Osteoblast (primary cell): ENCODE measurements at regions not wholly inside any gene's neighbourhood (a gene's known extent, or its start where the extent isn't known, plus 50 kb on each side); places are given as distances from the start of the nearest gene placed in this dataset.

Source experiments
- DNase-seq: peaks from one replicate; pipeline ENCODE4 v3.0.0; 2011; ENCODE audit warnings: low spot score, mixed read lengths; ENCODE audit not compliant: insufficient read length; ENCODE audit errors: missing footprints
- H2AFZ ChIP-seq: 2 replicates; pipeline ENCODE4 v1.6.0; 2011; ENCODE audit warnings: mild to moderate bottlenecking, low read length
- H3K27ac ChIP-seq: 2 replicates; pipeline ENCODE4 v1.5.1; 2011; ENCODE audit warnings: mild to moderate bottlenecking, low read depth, low read length, moderate library complexity
- H3K27me3 ChIP-seq: 2 replicates; pipeline ENCODE4 v1.6.0; 2012; ENCODE audit warnings: mild to moderate bottlenecking, control low read depth, inconsistent platforms, low read length, moderate library complexity; ENCODE audit not compliant: insufficient read depth
- H3K36me3 ChIP-seq: 2 replicates; pipeline ENCODE4 v1.5.1; 2011; ENCODE audit warnings: mild to moderate bottlenecking, low read length, control low read depth, moderate library complexity; ENCODE audit not compliant: insufficient read depth
- H3K4me1 ChIP-seq: 2 replicates; pipeline ENCODE4 v1.5.1; 2011; ENCODE audit warnings: mild to moderate bottlenecking, low read length, control low read depth, moderate library complexity; ENCODE audit not compliant: insufficient read depth
- H3K4me2 ChIP-seq: 2 replicates; pipeline ENCODE4 v1.6.0; 2011; ENCODE audit warnings: mild to moderate bottlenecking, low read length; ENCODE audit not compliant: insufficient read depth
- H3K4me3 ChIP-seq: fragments of 200-600 bp; sonication (generic); 3 replicates; pipeline ENCODE4 v1.5.1; 2012; ENCODE audit warnings: mild to moderate bottlenecking, low read length, inconsistent platforms; ENCODE audit not compliant: insufficient read depth
- H3K79me2 ChIP-seq: 2 replicates; pipeline ENCODE4 v1.6.0; 2012; ENCODE audit warnings: mild to moderate bottlenecking, low read length, control low read depth, inconsistent platforms; ENCODE audit not compliant: insufficient read depth
- H3K9me3 ChIP-seq: 2 replicates; pipeline ENCODE4 v1.5.1; 2011; ENCODE audit warnings: low read depth, low read length, control low read depth
- H4K20me1 ChIP-seq: 2 replicates; pipeline ENCODE4 v1.6.0; 2012; ENCODE audit warnings: mild to moderate bottlenecking, low read length, control low read depth; ENCODE audit not compliant: insufficient read depth
- TF ChIP-seq, protein P1 (sequence below): IDR thresholded peaks from 2 replicates; pipeline ENCODE4 v1.5.1; 2011; ENCODE audit warnings: mild to moderate bottlenecking, low read depth, low read length, moderate library complexity; ENCODE audit errors: extremely low read depth

DNA sequence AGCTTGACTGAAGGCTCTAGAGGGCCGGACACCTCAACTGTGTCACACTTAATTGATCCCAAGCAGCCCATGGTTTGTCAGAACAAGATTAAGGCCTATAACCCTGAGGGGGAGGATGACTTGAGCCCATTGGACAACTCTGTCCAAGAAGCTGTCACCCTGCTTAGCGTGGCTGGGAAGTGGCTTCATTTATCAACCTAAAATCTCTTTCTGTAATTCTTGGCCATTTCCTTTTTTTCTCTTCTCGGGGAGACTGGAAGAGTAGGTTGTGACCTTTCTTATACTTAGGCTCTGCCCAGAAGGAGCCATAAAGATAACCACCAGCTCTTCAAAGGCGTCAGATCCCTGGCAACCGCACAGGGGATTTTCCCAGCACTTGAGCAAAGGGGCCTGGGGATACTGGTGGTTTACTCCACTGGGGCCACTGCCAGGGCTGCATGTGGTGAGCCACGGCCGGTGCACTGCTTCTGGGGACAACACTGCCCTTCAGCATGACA, 265.5 kb downstream of the CYRIA start:
- TF ChIP-seq, protein P1, sequence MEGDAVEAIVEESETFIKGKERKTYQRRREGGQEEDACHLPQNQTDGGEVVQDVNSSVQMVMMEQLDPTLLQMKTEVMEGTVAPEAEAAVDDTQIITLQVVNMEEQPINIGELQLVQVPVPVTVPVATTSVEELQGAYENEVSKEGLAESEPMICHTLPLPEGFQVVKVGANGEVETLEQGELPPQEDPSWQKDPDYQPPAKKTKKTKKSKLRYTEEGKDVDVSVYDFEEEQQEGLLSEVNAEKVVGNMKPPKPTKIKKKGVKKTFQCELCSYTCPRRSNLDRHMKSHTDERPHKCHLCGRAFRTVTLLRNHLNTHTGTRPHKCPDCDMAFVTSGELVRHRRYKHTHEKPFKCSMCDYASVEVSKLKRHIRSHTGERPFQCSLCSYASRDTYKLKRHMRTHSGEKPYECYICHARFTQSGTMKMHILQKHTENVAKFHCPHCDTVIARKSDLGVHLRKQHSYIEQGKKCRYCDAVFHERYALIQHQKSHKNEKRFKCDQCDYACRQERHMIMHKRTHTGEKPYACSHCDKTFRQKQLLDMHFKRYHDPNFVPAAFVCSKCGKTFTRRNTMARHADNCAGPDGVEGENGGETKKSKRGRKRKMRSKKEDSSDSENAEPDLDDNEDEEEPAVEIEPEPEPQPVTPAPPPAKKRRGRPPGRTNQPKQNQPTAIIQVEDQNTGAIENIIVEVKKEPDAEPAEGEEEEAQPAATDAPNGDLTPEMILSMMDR: no peak
- H3K4me1 ChIP-seq: no peaks in the 10 kb centered on the region
- H3K4me3 ChIP-seq: no peak overlapping the region
- no peak overlapping the region for H2AFZ ChIP-seq
- no peak for DNase-seq
- no peak overlapping the region for H3K27ac ChIP-seq
- H3K79me2 ChIP-seq: no peaks in the 10 kb centered on the region
- H3K9me3 ChIP-seq: no peaks in the 10 kb centered on the region
- H3K4me2 ChIP-seq: no peak overlapping the region
- no peaks in the 10 kb centered on the region for H4K20me1 ChIP-seq
- H3K27me3 ChIP-seq: no peaks in the 10 kb centered on the region
- no peaks in the 10 kb centered on the region for H3K36me3 ChIP-seq

DNA sequence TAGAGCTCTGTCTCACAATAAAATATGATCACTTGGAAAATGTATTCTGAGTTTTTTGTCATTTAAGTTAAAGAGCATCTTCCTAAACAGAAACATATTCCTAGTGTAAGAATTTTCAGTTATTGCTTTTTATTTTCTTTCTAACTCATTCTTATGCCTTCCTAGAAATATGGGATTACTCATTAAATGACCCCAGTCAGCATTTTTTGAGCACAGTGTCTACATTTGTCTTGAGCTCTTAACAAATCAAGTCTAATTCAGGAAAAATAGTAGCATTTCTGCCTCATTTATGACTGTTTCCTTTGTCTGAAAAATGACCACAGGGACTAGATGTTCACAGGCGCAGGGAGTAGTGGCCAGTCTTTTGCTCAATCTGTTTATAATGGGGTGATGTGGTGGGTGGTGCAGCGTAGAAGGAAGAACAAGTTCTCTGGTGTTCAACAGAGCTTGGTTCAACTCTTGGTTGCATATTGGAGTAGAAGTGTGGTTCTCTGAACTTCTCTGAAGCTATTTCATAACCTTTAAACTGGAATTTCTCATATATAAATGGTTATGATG, 267.1 kb downstream of the CYRIA start:
- no peak for DNase-seq
- Histone ChIP-seq H3K36me3 (no peaks in the 10 kb centered on the region), H3K27ac (no peak overlapping the region), H4K20me1 (no peaks in the 10 kb centered on the region), H3K9me3 (no peaks in the 10 kb centered on the region), H3K27me3 (no peaks in the 10 kb centered on the region), H3K4me3 (no peak overlapping the region), H3K79me2 (no peaks in the 10 kb centered on the region), H2AFZ (no peak overlapping the region), H3K4me1 (no peaks in the 10 kb centered on the region), H3K4me2 (no peak overlapping the region)
- TF ChIP-seq, protein P1: no peak

DNA sequence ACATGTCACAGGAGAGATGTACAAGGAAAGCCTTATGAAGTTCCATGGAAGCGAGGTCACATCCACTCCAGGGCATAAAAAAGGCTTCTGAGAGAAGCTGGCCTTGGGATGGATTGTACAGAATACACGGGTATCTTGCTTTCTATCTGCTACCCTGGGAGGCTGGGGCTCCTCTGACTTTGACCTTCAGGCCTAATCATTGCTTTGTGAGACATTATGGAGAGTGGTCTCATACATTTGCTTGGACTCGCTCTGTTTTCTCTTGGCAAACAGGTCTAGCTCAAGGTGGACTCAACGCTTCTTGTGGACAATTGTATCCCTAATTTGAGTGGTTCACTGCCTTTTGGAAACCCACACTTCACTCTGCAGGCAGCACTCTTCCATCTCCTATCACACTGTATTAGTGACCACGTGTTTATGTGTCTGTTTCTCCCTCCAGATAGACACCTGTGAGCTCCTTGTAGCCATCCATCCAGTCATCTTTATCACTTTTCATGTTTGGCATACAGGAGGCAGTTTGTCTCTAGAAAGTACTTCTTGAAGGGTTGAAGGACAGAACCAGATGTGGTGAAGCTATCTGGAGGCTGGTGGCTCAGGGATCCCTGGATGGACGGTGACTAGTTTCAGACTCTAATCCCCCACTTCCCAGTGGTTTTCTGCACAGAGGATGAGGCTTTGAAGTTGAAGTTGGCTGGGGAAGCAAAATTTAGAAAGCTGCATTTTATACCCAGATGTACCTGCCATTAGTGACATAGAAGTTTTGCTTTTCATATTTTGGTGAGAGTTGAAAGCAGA, 267.8 kb downstream of the CYRIA start:
- no peaks in the 10 kb centered on the region for H3K9me3 ChIP-seq
- H3K4me2 ChIP-seq: no peak overlapping the region
- DNase-seq: no peak
- H3K4me3 ChIP-seq: no peak overlapping the region
- no peaks in the 10 kb centered on the region for H4K20me1 ChIP-seq
- no peaks in the 10 kb centered on the region for H3K27me3 ChIP-seq
- H3K79me2 ChIP-seq: no peaks in the 10 kb centered on the region
- TF ChIP-seq, protein P1: no peak
- H3K4me1 ChIP-seq: no peaks in the 10 kb centered on the region
- no peak overlapping the region for H3K27ac ChIP-seq
- H3K36me3 ChIP-seq: no peaks in the 10 kb centered on the region
- H2AFZ ChIP-seq: no peak overlapping the region

DNA sequence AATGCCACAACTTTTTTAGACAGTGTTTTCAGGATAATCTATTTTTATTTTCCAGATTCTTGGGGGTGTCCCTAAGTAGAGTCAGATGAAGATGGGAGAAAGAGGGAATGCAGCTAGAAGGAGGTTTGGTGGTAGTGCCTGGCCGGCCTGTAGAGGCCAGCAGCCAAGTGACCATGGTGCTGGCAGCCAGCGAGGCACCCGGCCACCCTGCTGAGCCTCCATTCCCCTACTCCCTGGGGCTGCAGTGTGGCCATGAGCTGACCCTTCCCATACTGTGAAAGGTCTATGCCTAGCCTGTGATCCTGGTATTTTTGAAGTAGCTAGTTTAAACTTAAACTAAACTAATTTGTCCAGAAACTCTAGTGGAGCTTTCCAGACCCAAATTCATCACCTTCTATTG, 268.6 kb downstream of the CYRIA start:
- H3K4me2 ChIP-seq: no peak overlapping the region
- no peaks in the 10 kb centered on the region for H3K27me3 ChIP-seq
- H3K9me3 ChIP-seq: no peaks in the 10 kb centered on the region
- no peak overlapping the region for H3K27ac ChIP-seq
- H3K79me2 ChIP-seq: no peaks in the 10 kb centered on the region
- TF ChIP-seq, protein P1: no peak
- H3K4me1 ChIP-seq: no peaks in the 10 kb centered on the region
- DNase-seq: no peak
- no peaks in the 10 kb centered on the region for H3K36me3 ChIP-seq
- no peaks in the 10 kb centered on the region for H4K20me1 ChIP-seq
- H3K4me3 ChIP-seq: no peak overlapping the region
- H2AFZ ChIP-seq: no peak overlapping the region
